K562 (cell line): ENCODE measurements at regions not wholly inside any gene's neighbourhood (a gene's known extent, or its start where the extent isn't known, plus 50 kb on each side); places are given as distances from the start of the nearest gene placed in this dataset.
"Not testable (repeated sequence)": the region's sequence is repeated elsewhere in the genome, so short reads cannot be mapped to it uniquely, and the experiment has no call there.

Source experiments
- ATAC-seq: fragments of 200-7000 bp; cut with Tn5 transposase; 3 replicates; pipeline ENCODE4 v1.9.1; 2020; ENCODE audit warnings: moderate library complexity
- BruUV-seq: library from RNA; stranded (reverse); fragments of 400-500 nt; replicated peaks from 2 replicates; lab custom pipeline; 2021; lab: Mats Ljungman, UMichigan
- CTCF ChIA-PET: fragments of 300-600 bp; formaldehyde crosslinking; extraction: SDS; loops from one replicate; lab custom pipeline; 2021; ENCODE audit warnings: low intra/inter-chr PET ratio; lab: Yijun Ruan, JAX
- POLR2A ChIA-PET: fragments of 300-600, 350-650 bp; sonication (Branson Sonifier 250); formaldehyde crosslinking; extraction: SDS; loops from one replicate; lab custom pipeline; 2021; ENCODE audit warnings: antibody characterized with exemption, inconsistent platforms; lab: Yijun Ruan, JAX
- DNase-seq, 4 experiments: peaks; one replicate each; pipeline versions ENCODE4 v3.0.0 to v3.0.0-alpha.2; 2011 to 2018; ENCODE audit warnings: low spot score in 3 of 4, mixed read lengths in 3 of 4; ENCODE audit errors: extremely low read depth in 1 of 4
- FAIRE-seq: peaks from 2 replicates; lab custom pipeline; 2011; peaks lifted over from hg19 to GRCh38; lab: Jason Lieb, UNC
- H2AFZ ChIP-seq: 2 replicates; pipeline ENCODE4 v1.6.0; 2011; ENCODE audit warnings: low read depth, low read length, control low read depth, inconsistent platforms
- H3K27ac ChIP-seq: fragments of 200-600 bp; 3 replicates; pipeline ENCODE4 v1.8.0; 2011; ENCODE audit warnings: low read depth, mild to moderate bottlenecking, control low read depth, inconsistent platforms, low read length, moderate library complexity, mixed read lengths; ENCODE audit errors: extremely low read depth
- H3K27me3 ChIP-seq, 2 experiments: fragments of 300-600 bp in 1 of 2; 2 replicates in 1 of 2; 3 replicates in 1 of 2; pipeline versions ENCODE4 v1.6.0 to v1.8.0; 2011; ENCODE audit warnings: inconsistent platforms in 2 of 2, low read length in 2 of 2, mild to moderate bottlenecking in 1 of 2, mixed read lengths in 1 of 2, moderate library complexity in 1 of 2; ENCODE audit not compliant: control insufficient read depth in 2 of 2, insufficient read depth in 2 of 2
- H3K36me3 ChIP-seq: fragments of 300-600 bp; 3 replicates; pipeline ENCODE4 v1.8.0; 2011; ENCODE audit warnings: mild to moderate bottlenecking, low read length, inconsistent platforms; ENCODE audit not compliant: control insufficient read depth, insufficient read depth
- H3K4me1 ChIP-seq, 2 experiments: fragments of 200-600 bp in 1 of 2; replicated peaks in 1 of 2; 2 replicates in 1 of 2; 3 replicates in 1 of 2; pipeline versions ENCODE4 v1.5.1 to v1.8.0; 2011; ENCODE audit warnings: inconsistent platforms in 2 of 2, low read length in 2 of 2, mild to moderate bottlenecking in 1 of 2, mixed read lengths in 1 of 2, moderate library complexity in 1 of 2; ENCODE audit not compliant: control insufficient read depth in 2 of 2, insufficient read depth in 2 of 2
- H3K4me2 ChIP-seq: 2 replicates; pipeline ENCODE4 v1.6.1; 2011; ENCODE audit warnings: low read length, control low read depth, inconsistent platforms, mixed read lengths; ENCODE audit not compliant: insufficient read depth
- H3K4me3 ChIP-seq: fragments of 200-600 bp; sonication (generic), shearing (Covaris generic); 2 replicates; pipeline ENCODE4 v1.5.1; 2016; ENCODE audit warnings: control low read depth, inconsistent platforms
- H3K79me2 ChIP-seq: fragments of 200-600 bp; 3 replicates; pipeline ENCODE4 v1.8.0; 2011; ENCODE audit warnings: low read length, inconsistent platforms; ENCODE audit not compliant: control insufficient read depth, insufficient read depth
- H3K9ac ChIP-seq, 2 experiments: 2 replicates each; pipeline versions ENCODE4 v1.6.0 to v1.6.1; 2011; ENCODE audit warnings: low read depth in 2 of 2, low read length in 2 of 2, control low read depth in 1 of 2, inconsistent platforms in 1 of 2, mild to moderate bottlenecking in 1 of 2, mixed read lengths in 1 of 2; ENCODE audit not compliant: insufficient read depth in 1 of 2
- H3K9me1 ChIP-seq: one replicate; pipeline ENCODE4 v1.6.0; 2011; ENCODE audit warnings: inconsistent platforms, mild to moderate bottlenecking, low read length, moderate library complexity; ENCODE audit not compliant: control insufficient read depth, insufficient read depth
- H3K9me3 ChIP-seq: replicated peaks from 2 replicates; pipeline ENCODE4 v1.5.1; 2011; ENCODE audit warnings: low read depth, low read length, inconsistent platforms; ENCODE audit not compliant: control insufficient read depth, insufficient read depth
- H4K20me1 ChIP-seq: replicated peaks from 2 replicates; pipeline ENCODE4 v1.6.1; 2011; ENCODE audit warnings: low read length, inconsistent platforms, mixed read lengths; ENCODE audit not compliant: control insufficient read depth, insufficient read depth
- CBFA2T2 ChIP-seq: fragments of 450-650 bp; conservative IDR thresholded peaks from 2 replicates; pipeline ENCODE4 v1.6.1; 2017; ENCODE audit warnings: mild to moderate bottlenecking
- KLF13 ChIP-seq: fragments of 450-650 bp; IDR thresholded peaks from 2 replicates; pipeline ENCODE4 v1.6.1; 2016; ENCODE audit warnings: missing genetic modification characterization, low read depth, mild to moderate bottlenecking, missing compliant biosample characterization, moderate library complexity, borderline replicate concordance
- MAFF ChIP-seq: IDR thresholded peaks from 2 replicates; pipeline ENCODE4 v1.6.1; 2012; ENCODE audit warnings: low read length, improper control_type of control experiment
- MAFG ChIP-seq: fragments of 450-650 bp; conservative IDR thresholded peaks from 2 replicates; pipeline ENCODE4 v1.6.1; 2016; ENCODE audit warnings: missing genetic modification characterization, missing compliant biosample characterization
- MAFK ChIP-seq: IDR thresholded peaks from 2 replicates; pipeline ENCODE4 v1.6.1; 2011; ENCODE audit warnings: low read length, improper control_type of control experiment
- PCBP1 ChIP-seq: fragments of 200-400 bp; formaldehyde crosslinking; IDR thresholded peaks from 2 replicates; pipeline ENCODE4 v1.6.1; 2018; ENCODE audit warnings: mild to moderate bottlenecking, low read depth, low read length; ENCODE audit not compliant: poor library complexity, severe bottlenecking
- RFX1 ChIP-seq: fragments of 450-650 bp; IDR thresholded peaks from 2 replicates; pipeline ENCODE4 v1.6.1; 2016; ENCODE audit warnings: mild to moderate bottlenecking, moderate library complexity
- SRSF3 ChIP-seq: fragments of 200-400 bp; formaldehyde crosslinking; IDR thresholded peaks from 2 replicates; pipeline ENCODE4 v1.6.1; 2016; ENCODE audit warnings: mild to moderate bottlenecking, low read length, moderate library complexity; ENCODE audit not compliant: insufficient read depth
- ZC3H11A ChIP-seq: IDR thresholded peaks from 2 replicates; pipeline ENCODE4 v1.6.1; 2012; ENCODE audit warnings: low read depth, low read length, improper control_type of control experiment
- ZNF134 ChIP-seq: fragments of 250-450 bp; sonication (Bioruptor Pico); conservative IDR thresholded peaks from 2 replicates; pipeline ENCODE4 v1.4.0; 2020
- ZNF316 ChIP-seq: fragments of 450-650 bp; IDR thresholded peaks from 2 replicates; pipeline ENCODE4 v1.6.1; 2016
- ZNF436 ChIP-seq: fragments of 250-450, 450-650 bp; sonication (Bioruptor Pico); formaldehyde crosslinking; IDR thresholded peaks from 2 replicates; pipeline ENCODE4 v1.7.0; 2020; ENCODE audit warnings: mild to moderate bottlenecking
- WGBS: fragments of 100-300 bp; shearing (Covaris generic); methylation state at CpG from one replicate; pipeline ENCODE4 v1.1.6; 2016; ENCODE audit warnings: low coverage, mixed read lengths; ENCODE audit not compliant: insufficient coverage; ENCODE audit errors: missing lambda C conversion rate; 5-methylcytosine and 5-hydroxymethylcytosine counted together
- in situ Hi-C: fragments of 300-500 bp; cut with MboI; formaldehyde crosslinking; loops from 4 replicates; pipeline ENCODE4 v1.15.0; 2018; ENCODE audit warnings: inconsistent platforms, mixed read lengths
- intact Hi-C: fragments of 100-400 bp; cut with micrococcal nuclease; formaldehyde crosslinking; loops from 2 replicates; pipeline ENCODE4 v1.14.2; 2022
- TF ChIP-seq, protein P1 (sequence below): sonication (generic); formaldehyde crosslinking; IDR thresholded peaks from 2 replicates; pipeline ENCODE4 v1.8.0; 2022; ENCODE audit warnings: mild to moderate bottlenecking, low read depth, missing genetic modification reagents
- TF ChIP-seq, protein P2 (sequence below): fragments of 450-650 bp; formaldehyde crosslinking; IDR thresholded peaks from 2 replicates; pipeline ENCODE4 v1.4.0; 2020; ENCODE audit warnings: mild to moderate bottlenecking

DNA sequence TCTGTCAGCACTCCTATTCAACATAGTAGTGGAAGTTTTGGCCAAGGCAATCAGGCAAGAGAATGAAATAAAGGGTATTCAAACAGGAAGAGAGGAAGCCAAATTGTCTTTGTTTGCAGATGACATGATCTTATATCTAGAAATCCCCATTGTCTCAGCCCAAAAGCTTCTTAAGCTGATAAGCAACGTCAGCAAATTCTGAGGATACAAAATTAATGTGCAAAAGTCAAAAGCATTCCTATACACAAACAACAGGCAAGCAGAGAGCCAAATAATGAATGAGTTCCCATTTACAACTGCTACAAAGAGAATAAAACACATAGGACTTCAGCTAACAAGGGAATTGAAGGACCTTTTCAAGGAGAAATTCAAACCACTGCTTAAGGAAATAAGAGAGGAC is 280.4 kb upstream of the LUZP2 start:
- POLR2A ChIA-PET = no interaction called here

DNA sequence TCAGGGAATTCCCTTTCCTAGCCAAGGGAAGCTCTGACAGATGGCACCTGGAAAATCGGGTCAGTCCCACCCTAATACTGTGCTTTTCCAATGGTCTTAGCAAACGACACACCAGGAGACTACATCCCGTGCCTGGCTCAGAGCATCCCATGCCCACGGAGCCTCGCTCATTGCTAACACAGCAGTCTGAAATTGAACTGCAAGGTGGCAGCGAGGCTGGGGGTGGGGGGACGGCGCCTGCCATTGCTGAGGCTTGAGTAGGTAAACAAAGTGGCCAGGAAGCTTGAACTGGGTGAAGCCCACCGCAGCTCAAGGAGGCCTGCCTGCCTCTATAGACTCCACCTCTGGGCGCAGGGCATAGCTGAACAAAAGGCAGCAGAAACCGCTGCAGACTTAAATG is 279.5 kb upstream of the LUZP2 start:
- H3K4me1 ChIP-seq, DNase-seq, H3K9me3 ChIP-seq, H2AFZ ChIP-seq, H3K27ac ChIP-seq, intact Hi-C loops, in situ Hi-C loops, H3K9ac ChIP-seq, FAIRE-seq, POLR2A ChIA-PET, H3K36me3 ChIP-seq, H3K9me1 ChIP-seq, H3K79me2 ChIP-seq, ATAC-seq, H4K20me1 ChIP-seq, H3K4me2 ChIP-seq, H3K4me3 ChIP-seq, H3K27me3 ChIP-seq, BruUV-seq, CTCF ChIA-PET: not testable (repeated sequence)
- WGBS = 0% methylated on average over 7 of the region's 11 CpGs

More for the DNA sequence above, 280.4 kb upstream of the LUZP2 start:
- H3K9me3 ChIP-seq = no peaks in the 10 kb centered on the region
- H3K9me1 ChIP-seq = no peaks in the 10 kb centered on the region
- H3K4me2 ChIP-seq = no peak overlapping the region
- WGBS = 0% methylated on average over 1 of the region's 1 CpG
- ATAC-seq (no peak), DNase-seq (no peak), FAIRE-seq (no peak)
- 0 out of 2 replicates have a peak, but pooled peaks have one; percentile 39 for TF ChIP-seq MAFG (tag)
- TF ChIP-seq CBFA2T2 = no peak
- no peak for TF ChIP-seq ZNF134 (CRISPR knock-in tag)
- TF ChIP-seq PCBP1 = no peak
- peak; percentile 68 for TF ChIP-seq ZNF316
- TF ChIP-seq, protein P1, sequence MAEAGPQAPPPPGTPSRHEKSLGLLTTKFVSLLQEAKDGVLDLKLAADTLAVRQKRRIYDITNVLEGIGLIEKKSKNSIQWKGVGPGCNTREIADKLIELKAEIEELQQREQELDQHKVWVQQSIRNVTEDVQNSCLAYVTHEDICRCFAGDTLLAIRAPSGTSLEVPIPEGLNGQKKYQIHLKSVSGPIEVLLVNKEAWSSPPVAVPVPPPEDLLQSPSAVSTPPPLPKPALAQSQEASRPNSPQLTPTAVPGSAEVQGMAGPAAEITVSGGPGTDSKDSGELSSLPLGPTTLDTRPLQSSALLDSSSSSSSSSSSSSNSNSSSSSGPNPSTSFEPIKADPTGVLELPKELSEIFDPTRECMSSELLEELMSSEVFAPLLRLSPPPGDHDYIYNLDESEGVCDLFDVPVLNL (CRISPR knock-in tag) = no peak
- TF ChIP-seq, protein P2, sequence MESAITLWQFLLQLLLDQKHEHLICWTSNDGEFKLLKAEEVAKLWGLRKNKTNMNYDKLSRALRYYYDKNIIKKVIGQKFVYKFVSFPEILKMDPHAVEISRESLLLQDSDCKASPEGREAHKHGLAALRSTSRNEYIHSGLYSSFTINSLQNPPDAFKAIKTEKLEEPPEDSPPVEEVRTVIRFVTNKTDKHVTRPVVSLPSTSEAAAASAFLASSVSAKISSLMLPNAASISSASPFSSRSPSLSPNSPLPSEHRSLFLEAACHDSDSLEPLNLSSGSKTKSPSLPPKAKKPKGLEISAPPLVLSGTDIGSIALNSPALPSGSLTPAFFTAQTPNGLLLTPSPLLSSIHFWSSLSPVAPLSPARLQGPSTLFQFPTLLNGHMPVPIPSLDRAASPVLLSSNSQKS (CRISPR knock-in tag) = no peak
- TF ChIP-seq SRSF3 = no peak
- TF ChIP-seq MAFF = peak; percentile 70
- peak; percentile 73 for TF ChIP-seq MAFK
- no peak for TF ChIP-seq ZC3H11A
- TF ChIP-seq KLF13 = no peak
- no peak for TF ChIP-seq RFX1
- no peak for TF ChIP-seq ZNF436
- H2AFZ ChIP-seq = no peak overlapping the region
- H4K20me1 ChIP-seq = no peaks in the 10 kb centered on the region
- no TSS peak for BruUV-seq
- CTCF ChIA-PET = no interaction called here
- H3K79me2 ChIP-seq = no peaks in the 10 kb centered on the region
- in situ Hi-C loops = no loop called here
- no peak overlapping the region for H3K27ac ChIP-seq
- H3K4me3 ChIP-seq = no peak overlapping the region
- intact Hi-C loops = no loop called here
- no peak overlapping the region for H3K9ac ChIP-seq
- no peaks in the 10 kb centered on the region for H3K27me3 ChIP-seq
- H3K4me1 ChIP-seq = no peaks in the 10 kb centered on the region
- H3K36me3 ChIP-seq = no peaks in the 10 kb centered on the region
